OCI-LY3 (cell line): ENCODE measurements at regions not wholly inside any gene's neighbourhood (a gene's known extent, or its start where the extent isn't known, plus 50 kb on each side); places are given as distances from the start of the nearest gene placed in this dataset.

Experiments
- H2AFZ ChIP-seq: fragments of 200-600, 300-600 bp; shearing (Covaris generic); 2 replicates; pipeline ENCODE4 v1.6.0; 2014; ENCODE audit warnings: antibody characterized with exemption, low read depth, low read length
- H3K27ac ChIP-seq: fragments of 200-600, 300-600 bp; sonication (generic); 2 replicates; pipeline ENCODE4 v1.5.1; 2014; ENCODE audit warnings: mild to moderate bottlenecking, low read length, moderate library complexity, mixed read lengths
- H3K27me3 ChIP-seq: fragments of 200-600, 300-600 bp; sonication (generic); 2 replicates; pipeline ENCODE4 v1.6.1; 2014; ENCODE audit warnings: low read depth, low read length, mixed read lengths
- H3K36me3 ChIP-seq: fragments of 200-600, 300-600 bp; sonication (generic); replicated peaks from 2 replicates; pipeline ENCODE3; 2014; ENCODE audit warnings: low read depth, low read length, mixed read lengths
- H3K4me1 ChIP-seq: fragments of 300-600, 200-600 bp; sonication (generic); 2 replicates; pipeline ENCODE4 v1.6.1; 2014; ENCODE audit warnings: low read length, mixed read lengths
- H3K4me2 ChIP-seq: fragments of 200-600, 300-600 bp; sonication (generic); 2 replicates; pipeline ENCODE4 v1.6.1; 2014; ENCODE audit warnings: low read length, mixed read lengths
- H3K4me3 ChIP-seq: fragments of 300-600, 200-600 bp; sonication (generic); 2 replicates; pipeline ENCODE4 v1.5.1; 2014; ENCODE audit warnings: antibody characterized with exemption, mild to moderate bottlenecking, low read length, moderate library complexity
- H3K79me2 ChIP-seq: fragments of 300-600, 200-600 bp; shearing (Covaris generic); 2 replicates; pipeline ENCODE4 v1.6.1; 2014; ENCODE audit warnings: mild to moderate bottlenecking, low read length, mixed read lengths
- H3K9ac ChIP-seq: fragments of 300-600, 200-600 bp; shearing (Covaris generic); 2 replicates; pipeline ENCODE4 v1.6.0; 2014; ENCODE audit warnings: mild to moderate bottlenecking, low read length, moderate library complexity
- H3K9me3 ChIP-seq: fragments of 200-600, 300-600 bp; shearing (Covaris generic); 2 replicates; pipeline ENCODE4 v1.6.1; 2014; ENCODE audit warnings: low read length, mixed read lengths; ENCODE audit not compliant: insufficient read depth
- H4K20me1 ChIP-seq: fragments of 200-600, 300-600 bp; sonication (generic); 2 replicates; pipeline ENCODE4 v1.6.1; 2016; ENCODE audit warnings: low read length, mixed read lengths; ENCODE audit not compliant: insufficient read depth
- EZH2phosphoT487 ChIP-seq: fragments of 200-600 bp; shearing (Covaris generic); IDR thresholded peaks from 2 replicates; pipeline ENCODE4 v1.6.1; 2018; ENCODE audit warnings: antibody characterized with exemption, mixed run types, low read depth
- TF ChIP-seq, protein P1 (sequence below): fragments of 200-600, 300-600 bp; sonication (generic); IDR thresholded peaks from 2 replicates; pipeline ENCODE4 v1.5.1; 2014; ENCODE audit warnings: antibody characterized with exemption, low read length, low read depth

DNA sequence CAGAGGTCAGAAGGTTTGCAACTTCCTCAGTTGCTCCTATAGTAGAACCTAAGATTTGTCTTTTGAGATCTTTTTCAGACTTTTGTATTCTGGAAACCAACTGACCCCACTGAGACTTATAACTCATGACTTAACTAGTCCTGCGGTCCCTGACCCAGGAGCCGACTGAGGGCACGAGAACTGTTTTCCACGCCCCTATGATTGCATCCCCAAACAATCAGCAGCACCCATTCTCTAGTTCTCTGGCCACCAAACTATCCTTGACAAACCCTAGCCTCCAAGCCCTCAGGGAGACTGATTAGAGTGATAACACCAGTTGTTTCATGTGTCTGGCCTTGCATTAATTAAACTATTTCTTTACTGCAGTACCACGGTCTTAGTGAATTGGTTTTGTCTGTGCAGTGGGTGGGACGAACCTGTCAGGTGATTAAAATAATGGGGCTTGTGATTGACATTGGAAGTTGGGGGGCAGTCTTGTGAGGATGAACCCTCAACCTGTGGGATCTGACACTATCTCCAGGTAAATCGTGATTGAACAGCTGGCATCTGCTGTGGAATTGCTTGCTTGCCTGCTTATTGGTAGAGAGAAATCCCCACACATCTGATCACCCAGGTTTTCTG, 95.7 kb downstream of the B3GNT2 start:
- H2AFZ ChIP-seq = no peak overlapping the region
- no peak overlapping the region for H3K4me2 ChIP-seq
- H4K20me1 ChIP-seq = no peaks in the 10 kb centered on the region
- no peaks in the 10 kb centered on the region for H3K27me3 ChIP-seq
- no peak overlapping the region for H3K27ac ChIP-seq
- no peaks in the 10 kb centered on the region for H3K36me3 ChIP-seq
- H3K4me3 ChIP-seq = no peak overlapping the region
- TF ChIP-seq EZH2phosphoT487 = no peak
- TF ChIP-seq, protein P1, sequence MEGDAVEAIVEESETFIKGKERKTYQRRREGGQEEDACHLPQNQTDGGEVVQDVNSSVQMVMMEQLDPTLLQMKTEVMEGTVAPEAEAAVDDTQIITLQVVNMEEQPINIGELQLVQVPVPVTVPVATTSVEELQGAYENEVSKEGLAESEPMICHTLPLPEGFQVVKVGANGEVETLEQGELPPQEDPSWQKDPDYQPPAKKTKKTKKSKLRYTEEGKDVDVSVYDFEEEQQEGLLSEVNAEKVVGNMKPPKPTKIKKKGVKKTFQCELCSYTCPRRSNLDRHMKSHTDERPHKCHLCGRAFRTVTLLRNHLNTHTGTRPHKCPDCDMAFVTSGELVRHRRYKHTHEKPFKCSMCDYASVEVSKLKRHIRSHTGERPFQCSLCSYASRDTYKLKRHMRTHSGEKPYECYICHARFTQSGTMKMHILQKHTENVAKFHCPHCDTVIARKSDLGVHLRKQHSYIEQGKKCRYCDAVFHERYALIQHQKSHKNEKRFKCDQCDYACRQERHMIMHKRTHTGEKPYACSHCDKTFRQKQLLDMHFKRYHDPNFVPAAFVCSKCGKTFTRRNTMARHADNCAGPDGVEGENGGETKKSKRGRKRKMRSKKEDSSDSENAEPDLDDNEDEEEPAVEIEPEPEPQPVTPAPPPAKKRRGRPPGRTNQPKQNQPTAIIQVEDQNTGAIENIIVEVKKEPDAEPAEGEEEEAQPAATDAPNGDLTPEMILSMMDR = no peak
- H3K9ac ChIP-seq = no peak overlapping the region
- H3K79me2 ChIP-seq = no peaks in the 10 kb centered on the region
- no peaks in the 10 kb centered on the region for H3K9me3 ChIP-seq
- H3K4me1 ChIP-seq = peaks cover 11% of the 10 kb centered on the region; the same call in 1 of the 2 replicates

- Histone ChIP-seq H3K79me2 (no peaks in the 10 kb centered on the region), H3K36me3 (no peaks in the 10 kb centered on the region), H3K4me1 (peaks cover 11% of the 10 kb centered on the region; the same call in 1 of the 2 replicates), H3K9ac (no peak overlapping the region), H2AFZ (no peak overlapping the region), H3K4me2 (no peak overlapping the region), H3K27ac (no peak overlapping the region), H3K9me3 (no peaks in the 10 kb centered on the region), H3K4me3 (no peak overlapping the region), H4K20me1 (no peaks in the 10 kb centered on the region), H3K27me3 (no peaks in the 10 kb centered on the region)
- TF ChIP-seq, protein P1 = no peak
- TF ChIP-seq EZH2phosphoT487 = no peak
Measured at GRCh38 chr2:62291052-62291451, 95.1 kb downstream of the B3GNT2 start.

GRCh38 chr2:62287899-62288880, 92.3 kb downstream of the B3GNT2 start:
- no peaks in the 10 kb centered on the region for H3K27me3 ChIP-seq
- no peaks in the 10 kb centered on the region for H3K79me2 ChIP-seq
- no peak overlapping the region for H3K4me2 ChIP-seq
- no peak for TF ChIP-seq EZH2phosphoT487
- TF ChIP-seq, protein P1 = no peak
- no peak overlapping the region for H3K27ac ChIP-seq
- peaks cover 11% of the 10 kb centered on the region; the same call in 1 of the 2 replicates for H3K4me1 ChIP-seq
- H3K9ac ChIP-seq = no peak overlapping the region
- no peak overlapping the region for H3K4me3 ChIP-seq
- H2AFZ ChIP-seq = no peak overlapping the region
- peaks cover 9% of the 10 kb centered on the region; the same call in 1 of the 2 replicates for H3K9me3 ChIP-seq
- H4K20me1 ChIP-seq = no peaks in the 10 kb centered on the region
- H3K36me3 ChIP-seq = peaks cover 4% of the 10 kb centered on the region

DNA sequence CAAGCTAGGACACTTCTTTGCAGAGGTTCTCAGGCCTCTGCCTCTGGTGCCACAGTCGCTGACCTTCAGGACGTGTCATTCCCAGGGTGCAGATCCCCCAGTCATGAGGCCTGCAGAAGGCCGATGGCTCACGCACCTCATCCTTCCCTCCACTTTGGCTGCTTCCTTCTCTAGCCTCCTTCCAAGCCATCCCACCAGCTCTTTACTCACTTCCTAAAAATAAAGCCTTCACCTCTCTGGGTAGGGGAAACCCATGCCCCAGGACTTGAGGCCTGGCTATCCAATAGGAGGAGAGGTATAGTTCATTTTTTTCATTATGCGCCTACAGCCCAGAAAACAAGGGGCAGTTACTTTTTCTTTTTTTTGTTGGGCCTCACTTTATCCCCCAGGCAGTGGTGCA, 91.4 kb downstream of the B3GNT2 start:
- no peak overlapping the region for H3K27ac ChIP-seq

More for the DNA sequence above, 91.4 kb downstream of the B3GNT2 start:
- H3K79me2 ChIP-seq = no peaks in the 10 kb centered on the region
- H3K9me3 ChIP-seq = peaks cover 9% of the 10 kb centered on the region; the same call in 1 of the 2 replicates
- no peak for TF ChIP-seq EZH2phosphoT487
- TF ChIP-seq, protein P1 = no peak
- H3K27me3 ChIP-seq = no peaks in the 10 kb centered on the region
- H4K20me1 ChIP-seq = no peaks in the 10 kb centered on the region
- H3K9ac ChIP-seq = no peak overlapping the region
- no peak overlapping the region for H3K4me3 ChIP-seq
- H3K4me2 ChIP-seq = no peak overlapping the region
- H3K4me1 ChIP-seq = peaks cover 11% of the 10 kb centered on the region; the same call in 1 of the 2 replicates
- H3K36me3 ChIP-seq = peaks cover 4% of the 10 kb centered on the region
- no peak overlapping the region for H2AFZ ChIP-seq
